OCI-LY7 (cell line): ENCODE measurements at regions not wholly inside any gene's neighbourhood (a gene's known extent, or its start where the extent isn't known, plus 50 kb on each side); places are given as distances from the start of the nearest gene placed in this dataset.

Experiments used
- BruUV-seq: library from RNA; stranded (reverse); fragments of 400-500 nt; replicated peaks from 2 replicates; lab custom pipeline; 2021; lab: Mats Ljungman, UMichigan
- CTCF ChIA-PET: fragments of 300-600 bp; sonication (Branson Sonifier 250); formaldehyde crosslinking; loops from one replicate; lab custom pipeline; 2022; ENCODE audit warnings: antibody characterized with exemption; ENCODE audit not compliant: unreplicated experiment; lab: Charles Lee
- POLR2A ChIA-PET: fragments of 300-600 bp; sonication (Branson Sonifier 250); formaldehyde crosslinking; loops from one replicate; lab custom pipeline; 2022; ENCODE audit warnings: antibody characterized with exemption; lab: Charles Lee
- DNase-seq: peaks from one replicate; pipeline ENCODE4 v3.0.0-alpha.2; 2015; ENCODE audit warnings: low spot score
- H2AFZ ChIP-seq: fragments of 200-600 bp; sonication (generic), shearing (Covaris generic); 2 replicates; pipeline ENCODE4 v1.6.1; 2014; ENCODE audit warnings: mild to moderate bottlenecking, antibody characterized with exemption, low read length, moderate library complexity
- H3K27ac ChIP-seq: fragments of 200-600 bp; sonication (generic); 2 replicates; pipeline ENCODE4 v1.5.1; 2014; ENCODE audit warnings: mixed run types, low read depth, mild to moderate bottlenecking, moderate library complexity, low read length, inconsistent platforms; ENCODE audit not compliant: poor library complexity, severe bottlenecking
- H3K36me3 ChIP-seq: fragments of 200-600 bp; sonication (generic); 2 replicates; pipeline ENCODE4 v1.6.1; 2014; ENCODE audit warnings: mild to moderate bottlenecking, antibody characterized with exemption, low read length, moderate library complexity, mixed read lengths; ENCODE audit not compliant: insufficient read depth
- H3K4me1 ChIP-seq: fragments of 200-600 bp; sonication (generic); 2 replicates; pipeline ENCODE4 v1.5.1; 2014; ENCODE audit warnings: mild to moderate bottlenecking, low read length; ENCODE audit not compliant: insufficient read depth, poor library complexity, severe bottlenecking
- H3K4me2 ChIP-seq: fragments of 200-600 bp; sonication (generic); 2 replicates; pipeline ENCODE4 v1.6.1; 2014; ENCODE audit warnings: mild to moderate bottlenecking, low read length
- H3K4me3 ChIP-seq: fragments of 200-600 bp; sonication (generic); 2 replicates; pipeline ENCODE4 v1.5.1; 2014; ENCODE audit warnings: mild to moderate bottlenecking, low read depth, low read length; ENCODE audit not compliant: poor library complexity, severe bottlenecking
- H3K79me2 ChIP-seq: fragments of 200-600 bp; sonication (generic); 2 replicates; pipeline ENCODE4 v1.6.1; 2016; ENCODE audit warnings: low read depth, mild to moderate bottlenecking, low read length, moderate library complexity, mixed read lengths; ENCODE audit not compliant: insufficient read depth
- H3K9me2 ChIP-seq: fragments of 200-600 bp; sonication (generic); 2 replicates; pipeline ENCODE4 v1.6.1; 2016; ENCODE audit warnings: mild to moderate bottlenecking, low read length, mixed read lengths; ENCODE audit not compliant: insufficient read depth
- H3K9me3 ChIP-seq: fragments of 200-600 bp; sonication (generic); 2 replicates; pipeline ENCODE4 v1.6.1; 2014; ENCODE audit warnings: mild to moderate bottlenecking, mixed run types, low read length, mixed read lengths
- H4K20me1 ChIP-seq: fragments of 200-600 bp; sonication (generic); 2 replicates; pipeline ENCODE4 v1.6.1; 2014; ENCODE audit warnings: mild to moderate bottlenecking, antibody characterized with exemption, low read length, moderate library complexity, mixed read lengths; ENCODE audit not compliant: insufficient read depth
- EZH2phosphoT487 ChIP-seq: fragments of 200-600 bp; sonication (generic); IDR thresholded peaks from 2 replicates; pipeline ENCODE4 v1.6.1; 2018; ENCODE audit warnings: low read depth, borderline replicate concordance, mild to moderate bottlenecking, mixed run types, antibody characterized with exemption, low read length, moderate library complexity, mixed read lengths
- intact Hi-C: fragments of 100-400 bp; cut with micrococcal nuclease; formaldehyde crosslinking; loops from one replicate; pipeline ENCODE4 v1.10.0; 2022; ENCODE audit not compliant: unreplicated experiment
- TF ChIP-seq, protein P1 (sequence below): fragments of 200-600 bp; sonication (generic); conservative IDR thresholded peaks from 2 replicates; pipeline ENCODE4 v1.5.1; 2014; ENCODE audit warnings: mild to moderate bottlenecking, antibody characterized with exemption, low read length, moderate library complexity, mixed read lengths

DNA sequence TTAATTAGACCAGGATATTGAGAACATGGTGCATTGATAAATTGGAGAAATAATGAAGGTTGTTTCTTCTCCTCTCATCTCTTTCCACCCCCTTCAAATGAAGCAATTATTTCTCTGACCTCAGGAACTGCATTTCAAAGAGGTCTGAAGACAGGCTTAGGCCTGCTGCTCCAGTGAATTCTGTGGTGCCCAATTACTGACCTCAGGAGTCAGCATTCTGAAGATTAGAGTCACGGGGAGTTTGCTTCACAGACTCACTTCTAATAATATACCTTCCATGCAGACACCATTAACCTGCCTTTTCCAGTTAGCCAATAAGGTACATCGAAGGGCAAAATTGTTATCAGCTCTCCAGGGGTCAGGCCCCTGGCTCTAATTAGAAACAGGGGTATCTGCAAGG, 270.9 kb downstream of the GAS1 start:
- Histone ChIP-seq H3K36me3 (no peaks in the 10 kb centered on the region), H2AFZ (no peak overlapping the region), H3K4me3 (no peak overlapping the region), H3K9me3 (no peaks in the 10 kb centered on the region), H3K4me2 (no peak overlapping the region), H4K20me1 (no peaks in the 10 kb centered on the region), H3K9me2 (no peaks in the 10 kb centered on the region), H3K79me2 (no peaks in the 10 kb centered on the region), H3K4me1 (no peaks in the 10 kb centered on the region), H3K27ac (no peak overlapping the region)
- no peak for TF ChIP-seq EZH2phosphoT487
- TF ChIP-seq, protein P1, sequence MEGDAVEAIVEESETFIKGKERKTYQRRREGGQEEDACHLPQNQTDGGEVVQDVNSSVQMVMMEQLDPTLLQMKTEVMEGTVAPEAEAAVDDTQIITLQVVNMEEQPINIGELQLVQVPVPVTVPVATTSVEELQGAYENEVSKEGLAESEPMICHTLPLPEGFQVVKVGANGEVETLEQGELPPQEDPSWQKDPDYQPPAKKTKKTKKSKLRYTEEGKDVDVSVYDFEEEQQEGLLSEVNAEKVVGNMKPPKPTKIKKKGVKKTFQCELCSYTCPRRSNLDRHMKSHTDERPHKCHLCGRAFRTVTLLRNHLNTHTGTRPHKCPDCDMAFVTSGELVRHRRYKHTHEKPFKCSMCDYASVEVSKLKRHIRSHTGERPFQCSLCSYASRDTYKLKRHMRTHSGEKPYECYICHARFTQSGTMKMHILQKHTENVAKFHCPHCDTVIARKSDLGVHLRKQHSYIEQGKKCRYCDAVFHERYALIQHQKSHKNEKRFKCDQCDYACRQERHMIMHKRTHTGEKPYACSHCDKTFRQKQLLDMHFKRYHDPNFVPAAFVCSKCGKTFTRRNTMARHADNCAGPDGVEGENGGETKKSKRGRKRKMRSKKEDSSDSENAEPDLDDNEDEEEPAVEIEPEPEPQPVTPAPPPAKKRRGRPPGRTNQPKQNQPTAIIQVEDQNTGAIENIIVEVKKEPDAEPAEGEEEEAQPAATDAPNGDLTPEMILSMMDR = no peak
- BruUV-seq = no TSS peak
- CTCF ChIA-PET = no interaction called here
- intact Hi-C loops = no loop called here
- POLR2A ChIA-PET = no interaction called here
- no peak for DNase-seq

DNA sequence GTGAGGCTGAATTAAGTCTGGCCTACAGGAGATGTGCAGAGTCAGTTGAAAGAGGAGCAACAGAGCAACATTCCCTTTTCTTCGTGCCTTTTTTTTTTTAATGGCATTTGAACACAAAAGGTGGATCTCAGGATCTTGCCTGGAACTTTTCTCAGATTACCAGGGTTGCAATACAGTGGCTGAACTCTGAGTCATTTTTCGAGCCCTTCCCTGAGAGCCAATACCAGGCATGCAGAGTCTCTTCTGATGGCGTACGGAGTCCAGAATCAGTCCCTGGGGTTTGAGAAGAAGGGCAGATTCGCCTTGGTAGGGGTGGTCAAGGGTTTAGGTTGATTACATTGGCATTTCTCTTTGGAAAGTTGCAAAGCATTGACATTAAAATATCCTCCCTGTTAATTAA, 271.5 kb downstream of the GAS1 start:
- Histone ChIP-seq H2AFZ (no peak overlapping the region), H3K4me2 (no peak overlapping the region), H3K9me2 (no peaks in the 10 kb centered on the region), H3K79me2 (no peaks in the 10 kb centered on the region), H3K36me3 (no peaks in the 10 kb centered on the region), H3K9me3 (no peaks in the 10 kb centered on the region), H4K20me1 (no peaks in the 10 kb centered on the region), H3K27ac (no peak overlapping the region), H3K4me1 (no peaks in the 10 kb centered on the region), H3K4me3 (no peak overlapping the region)
- TF ChIP-seq EZH2phosphoT487 = no peak
- TF ChIP-seq, protein P1 = no peak
- ChIA-PET CTCF (no interaction called here), POLR2A (no interaction called here)
- no peak for DNase-seq
- BruUV-seq = no TSS peak
- intact Hi-C loops = no loop called here

DNA sequence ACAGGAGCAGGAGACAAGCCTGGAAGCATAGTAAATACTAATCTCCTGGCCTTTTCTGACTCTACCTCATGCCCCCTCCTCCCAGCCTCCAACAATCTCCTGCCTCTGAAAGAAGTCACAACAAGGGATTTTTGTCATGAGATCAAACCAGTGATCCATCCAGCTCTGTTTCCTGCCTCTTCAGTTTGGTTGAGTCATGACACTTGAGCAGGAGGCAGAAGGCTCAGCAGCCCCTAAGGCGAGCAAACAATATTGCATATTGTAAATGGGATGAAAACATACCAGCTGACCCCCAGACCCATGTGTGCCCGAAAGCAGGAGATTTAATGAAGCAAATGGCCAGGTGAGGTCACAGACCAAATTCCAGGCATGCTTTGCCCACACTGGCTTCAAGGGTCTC, 272.8 kb downstream of the GAS1 start:
- POLR2A ChIA-PET = no interaction called here
- Histone ChIP-seq H3K9me2 (no peaks in the 10 kb centered on the region), H3K4me2 (no peak overlapping the region), H2AFZ (no peak overlapping the region), H3K4me1 (no peaks in the 10 kb centered on the region), H3K9me3 (no peaks in the 10 kb centered on the region), H3K36me3 (no peaks in the 10 kb centered on the region), H3K4me3 (no peak overlapping the region), H3K27ac (no peak overlapping the region), H4K20me1 (no peaks in the 10 kb centered on the region), H3K79me2 (no peaks in the 10 kb centered on the region)
- BruUV-seq = no TSS peak
- TF ChIP-seq EZH2phosphoT487 = no peak
- TF ChIP-seq, protein P1 = no peak
- CTCF ChIA-PET = no interaction called here
- intact Hi-C loops = no loop called here
- DNase-seq = no peak
